ENCODE measurements at regions not wholly inside any gene's neighbourhood (a gene's known extent, or its start where the extent isn't known, plus 50 kb on each side); places are given as distances from the start of the nearest gene placed in this dataset.

GRCh38 chr17:63381101-63381729 lies 64.9 kb downstream of the CYB561 start (continued):
- TF ChIP-seq CBX1 (IDR thresholded peaks at IDR 0.05; ENCODE audit: low read depth) (no peak), CREBBP (IDR thresholded peaks at IDR 0.05; ENCODE audit: low read depth, low read length) (no peak), RHOXF2B (CRISPR knock-in tag; conservative IDR thresholded peaks at IDR 0.05) (no peak), ZBTB1 (CRISPR knock-in tag; IDR thresholded peaks at IDR 0.05; ENCODE audit: borderline replicate concordance, low read depth) (no peak), HBP1 (CRISPR knock-in tag; IDR thresholded peaks at IDR 0.05) (no peak), CEBPB (tag; IDR thresholded peaks at IDR 0.05) (no peak), POLR3A (IDR thresholded peaks at IDR 0.05; ENCODE audit: borderline replicate concordance, extremely low read depth, insufficient read depth, insufficient read length) (no peak), TFE3 (CRISPR knock-in tag; IDR thresholded peaks at IDR 0.05) (no peak), NCOA4 (IDR thresholded peaks at IDR 0.05; ENCODE audit: partially characterized antibody) (no peak), MECOM (CRISPR knock-in tag; IDR thresholded peaks at IDR 0.05) (no peak), EP400 (IDR thresholded peaks at IDR 0.05) (no peak; the same call in 1 of the 2 replicates), MYC (IDR thresholded peaks at IDR 0.05; ENCODE audit: low read depth, low read length) (peak; percentile 81), MYC (CRISPR knock-in tag; IDR thresholded peaks at IDR 0.05; ENCODE audit: borderline replicate concordance, low read depth) (no peak), ZNF512 (tag; IDR thresholded peaks at IDR 0.05) (no peak), SNRNP70 (optimal IDR thresholded peaks at IDR 0.05; ENCODE audit: low read depth, low read length) (no peak), TBL1XR1 (IDR thresholded peaks at IDR 0.05; ENCODE audit: low read length in 2 of 2) (peak in 1 of 2 experiments; percentile 81; a peak in 2 of 4 replicates), ZNF431 (CRISPR knock-in tag; IDR thresholded peaks at IDR 0.05) (no peak), SLC30A9 (CRISPR knock-in tag; IDR thresholded peaks at IDR 0.05) (no peak), TOE1 (IDR thresholded peaks at IDR 0.05; ENCODE audit: borderline replicate concordance) (peak; percentile 44; the same call in 1 of the 2 replicates), TOE1 (CRISPR knock-in tag; IDR thresholded peaks at IDR 0.05; ENCODE audit: borderline replicate concordance, low read depth) (no peak), SIN3A (IDR thresholded peaks at IDR 0.05; ENCODE audit: borderline replicate concordance in 2 of 2, control insufficient read depth in 1 of 2, low read depth in 2 of 2, low read length in 2 of 2) (no peak), SMAD3 (CRISPR knock-in tag; conservative IDR thresholded peaks at IDR 0.05) (no peak; the same call in 1 of the 2 replicates), ZNF217 (CRISPR knock-in tag; IDR thresholded peaks at IDR 0.05) (no peak), HNRNPLL (IDR thresholded peaks at IDR 0.05; ENCODE audit: low read depth, low read length, poor library complexity, severe bottlenecking) (no peak), IRF2 (CRISPR knock-in tag; IDR thresholded peaks at IDR 0.05) (no peak)
